D721Med (cell line): ENCODE measurements at regions not wholly inside any gene's neighbourhood (a gene's known extent, or its start where the extent isn't known, plus 50 kb on each side); places are given as distances from the start of the nearest gene placed in this dataset.

Source experiments
- DNase-seq: peaks from one replicate; pipeline ENCODE4 v3.0.0; 2011; ENCODE audit warnings: low spot score; ENCODE audit not compliant: insufficient read length
- FAIRE-seq: peaks from 2 replicates; lab custom pipeline; 2011; peaks lifted over from hg19 to GRCh38; lab: Jason Lieb, UNC
- TF ChIP-seq, protein P1 (sequence below): IDR thresholded peaks from 2 replicates; pipeline ENCODE4 v1.5.1; 2012; ENCODE audit warnings: mild to moderate bottlenecking, control low read depth; ENCODE audit not compliant: insufficient read depth; ENCODE audit errors: missing control alignments

DNA sequence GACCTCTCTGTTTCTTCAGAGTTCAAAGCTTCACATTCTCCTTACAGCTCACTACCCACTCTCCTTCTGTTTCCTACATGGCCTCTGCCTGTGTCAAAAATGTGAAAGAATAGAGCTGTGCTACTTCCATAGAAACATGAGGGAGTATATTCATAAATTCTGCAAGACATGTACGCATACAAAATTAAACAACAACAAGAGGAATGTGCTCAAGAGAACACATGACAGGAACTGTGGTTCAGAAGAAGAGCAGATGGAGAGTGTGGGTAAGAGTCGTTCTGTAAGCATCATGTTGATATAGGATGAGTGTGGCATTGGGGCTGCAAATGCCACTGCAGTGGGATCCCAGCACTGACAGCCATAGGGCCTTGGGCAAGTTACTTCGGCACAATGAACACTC is 266.6 kb upstream of the SASH1 start:
- TF ChIP-seq, protein P1, sequence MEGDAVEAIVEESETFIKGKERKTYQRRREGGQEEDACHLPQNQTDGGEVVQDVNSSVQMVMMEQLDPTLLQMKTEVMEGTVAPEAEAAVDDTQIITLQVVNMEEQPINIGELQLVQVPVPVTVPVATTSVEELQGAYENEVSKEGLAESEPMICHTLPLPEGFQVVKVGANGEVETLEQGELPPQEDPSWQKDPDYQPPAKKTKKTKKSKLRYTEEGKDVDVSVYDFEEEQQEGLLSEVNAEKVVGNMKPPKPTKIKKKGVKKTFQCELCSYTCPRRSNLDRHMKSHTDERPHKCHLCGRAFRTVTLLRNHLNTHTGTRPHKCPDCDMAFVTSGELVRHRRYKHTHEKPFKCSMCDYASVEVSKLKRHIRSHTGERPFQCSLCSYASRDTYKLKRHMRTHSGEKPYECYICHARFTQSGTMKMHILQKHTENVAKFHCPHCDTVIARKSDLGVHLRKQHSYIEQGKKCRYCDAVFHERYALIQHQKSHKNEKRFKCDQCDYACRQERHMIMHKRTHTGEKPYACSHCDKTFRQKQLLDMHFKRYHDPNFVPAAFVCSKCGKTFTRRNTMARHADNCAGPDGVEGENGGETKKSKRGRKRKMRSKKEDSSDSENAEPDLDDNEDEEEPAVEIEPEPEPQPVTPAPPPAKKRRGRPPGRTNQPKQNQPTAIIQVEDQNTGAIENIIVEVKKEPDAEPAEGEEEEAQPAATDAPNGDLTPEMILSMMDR = no peak
- FAIRE-seq = no peak
- DNase-seq = no peak

DNA sequence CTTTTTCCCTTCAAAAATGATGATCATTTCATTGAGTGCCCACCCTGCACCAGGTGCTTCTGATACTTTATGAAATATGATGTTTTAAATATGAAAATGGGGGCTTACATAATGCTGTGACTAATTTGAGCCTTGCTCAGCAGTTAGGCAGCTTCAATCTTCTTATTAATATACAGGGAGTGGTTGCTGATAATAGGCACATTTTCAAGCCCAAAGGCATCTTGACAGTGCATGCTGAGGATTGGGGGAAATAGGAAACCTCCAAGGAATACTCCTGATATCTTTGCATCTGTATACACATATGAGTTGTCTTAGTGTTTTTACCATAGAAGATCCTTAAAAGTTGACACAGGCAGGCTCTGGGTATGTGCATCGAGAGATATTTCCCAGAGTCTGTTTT is 262.3 kb upstream of the SASH1 start:
- FAIRE-seq = no peak
- TF ChIP-seq, protein P1 = no peak
- no peak for DNase-seq

DNA sequence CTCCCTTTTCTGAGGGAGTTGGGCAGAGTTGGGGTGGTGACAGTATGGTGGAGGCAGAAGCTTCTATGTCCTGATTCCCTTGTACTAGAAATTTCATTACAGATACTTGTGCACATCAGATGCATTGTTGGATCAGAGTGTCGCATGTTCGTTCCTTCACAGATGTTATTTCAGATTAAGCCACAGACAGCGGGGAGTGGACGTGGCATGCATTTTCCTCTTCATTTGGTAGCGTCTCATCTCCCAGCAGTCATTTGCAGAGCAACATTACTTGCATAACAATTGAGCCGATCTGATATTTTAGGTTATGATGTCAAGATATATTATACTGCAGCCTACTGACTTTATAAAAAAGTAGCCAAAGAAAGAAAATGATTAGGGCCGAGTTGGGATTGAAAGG is 261.6 kb upstream of the SASH1 start:
- no peak for DNase-seq
- no peak for FAIRE-seq
- TF ChIP-seq, protein P1 = no peak

DNA sequence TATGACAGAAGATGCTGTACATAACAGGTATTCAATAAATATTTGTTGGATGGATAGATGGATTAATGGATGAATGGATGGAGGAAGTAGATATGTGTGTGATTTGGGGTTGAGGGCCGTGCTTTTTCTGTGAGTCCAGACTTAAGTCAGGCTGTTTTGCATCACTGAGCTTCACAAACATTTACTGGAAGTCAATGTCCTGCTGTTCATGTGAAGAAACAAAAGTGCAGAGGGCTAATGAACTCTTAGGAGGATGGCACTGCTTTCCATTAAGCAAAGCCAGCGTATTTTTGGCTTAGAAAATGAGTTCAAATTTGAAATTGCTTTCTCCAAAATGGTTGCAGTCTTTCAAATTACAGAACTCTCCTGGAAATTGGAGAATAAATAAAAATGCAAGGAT is 260.6 kb upstream of the SASH1 start:
- no peak for DNase-seq
- TF ChIP-seq, protein P1 = no peak
- no peak for FAIRE-seq

DNA sequence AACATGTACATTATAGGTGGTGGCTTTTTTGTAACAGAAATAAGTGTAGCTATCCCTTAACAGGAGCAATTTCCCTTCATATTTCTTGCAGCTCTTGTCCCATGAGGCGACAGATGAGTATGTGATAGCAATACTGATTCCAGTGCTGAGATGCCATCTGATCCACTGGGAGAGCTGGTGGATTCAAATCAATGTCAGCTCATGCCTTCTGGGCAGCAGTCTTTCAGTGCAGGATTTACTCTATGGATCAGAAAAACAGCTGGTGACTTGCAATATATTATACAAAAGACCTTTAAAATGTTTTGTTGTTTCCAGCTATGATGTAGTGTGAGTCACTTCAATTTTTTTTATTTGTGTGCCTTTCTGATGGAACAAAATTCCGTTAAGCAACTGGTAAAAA is 259.9 kb upstream of the SASH1 start:
- TF ChIP-seq, protein P1 = no peak
- DNase-seq (no peak), FAIRE-seq (no peak)

DNA sequence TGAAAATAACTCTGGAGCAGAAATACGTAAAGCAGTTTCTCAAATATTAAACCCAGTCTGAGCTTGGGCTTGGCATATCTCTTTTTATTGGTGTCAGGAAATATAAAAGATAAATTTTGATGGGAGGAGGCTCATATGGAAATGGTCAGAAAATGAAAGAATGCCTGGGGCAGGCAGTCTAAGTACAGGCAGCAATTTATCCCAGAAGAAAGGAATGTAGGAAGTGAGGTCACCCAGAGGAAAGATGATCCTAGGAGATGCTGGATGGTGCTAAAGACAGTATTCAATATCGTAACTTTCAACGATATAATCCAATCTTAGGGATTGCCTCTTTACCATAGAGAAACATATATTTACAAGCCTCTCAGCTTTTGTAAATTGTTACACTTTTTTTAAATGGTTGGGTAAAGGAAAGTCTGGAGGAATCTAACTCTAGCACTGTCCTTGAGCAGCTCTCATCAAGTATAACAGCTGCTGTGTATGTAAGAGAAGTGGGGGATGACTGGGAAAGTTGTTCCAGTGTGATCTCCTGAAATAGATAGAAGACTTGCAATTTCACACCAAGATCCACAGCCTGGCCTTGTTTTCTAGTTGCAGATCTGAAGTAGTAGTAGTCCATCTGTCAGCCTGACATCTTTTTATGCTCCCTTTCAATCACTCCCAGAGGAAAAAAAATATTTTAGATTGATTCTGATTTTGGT is 256.9 kb upstream of the SASH1 start:
- DNase-seq = no peak
- TF ChIP-seq, protein P1 = no peak
- FAIRE-seq = no peak

DNA sequence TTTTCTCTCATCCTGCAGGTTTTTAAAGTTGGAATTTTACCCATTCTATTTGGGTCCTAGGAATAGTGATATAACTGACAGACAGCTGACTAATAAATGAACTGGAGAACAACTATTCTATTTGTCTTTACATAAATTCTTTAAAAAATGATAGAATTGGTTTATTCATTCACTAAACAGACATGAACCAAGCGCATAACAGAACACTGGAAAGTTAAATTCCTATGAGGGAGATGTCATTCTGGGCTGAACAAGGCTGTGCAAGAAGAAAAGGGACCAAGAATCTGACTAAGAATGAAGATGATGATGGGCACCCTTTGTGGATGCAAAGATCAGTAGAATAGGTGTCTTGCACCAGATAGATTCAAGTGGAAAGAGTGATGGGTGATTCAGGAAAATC is 256.3 kb upstream of the SASH1 start:
- DNase-seq = no peak
- TF ChIP-seq, protein P1 = no peak
- FAIRE-seq = no peak
